GM19043 (cell line): ENCODE measurements at regions not wholly inside any gene's neighbourhood (a gene's known extent, or its start where the extent isn't known, plus 50 kb on each side); places are given as distances from the start of the nearest gene placed in this dataset.

ENCODE experiments used
- ATAC-seq: cut with Tn5 transposase; IDR thresholded peaks from one replicate; pipeline ENCODE4 v1.9.1; 2021; ENCODE audit warnings: low read depth; ENCODE audit not compliant: unreplicated experiment

DNA sequence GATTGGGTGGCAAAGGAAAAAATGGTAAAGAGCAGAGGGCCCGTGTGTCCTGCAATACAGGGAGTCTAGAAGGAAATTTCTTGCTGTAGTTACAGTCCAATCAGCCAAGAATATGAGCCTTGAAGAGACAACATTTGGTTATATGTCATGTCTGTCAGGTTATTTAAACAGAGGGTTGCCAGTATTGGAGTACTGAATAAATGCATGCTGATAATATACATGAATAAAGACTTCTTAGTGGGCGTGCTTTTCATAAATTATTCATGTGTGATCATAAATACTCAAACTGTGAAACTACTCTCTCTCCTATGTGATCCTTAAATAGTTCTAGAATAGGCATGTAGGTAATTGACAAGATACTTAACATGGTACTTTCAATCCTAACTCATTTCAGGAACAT is 249.0 kb downstream of the CRPPA start:
- no peak for ATAC-seq

DNA sequence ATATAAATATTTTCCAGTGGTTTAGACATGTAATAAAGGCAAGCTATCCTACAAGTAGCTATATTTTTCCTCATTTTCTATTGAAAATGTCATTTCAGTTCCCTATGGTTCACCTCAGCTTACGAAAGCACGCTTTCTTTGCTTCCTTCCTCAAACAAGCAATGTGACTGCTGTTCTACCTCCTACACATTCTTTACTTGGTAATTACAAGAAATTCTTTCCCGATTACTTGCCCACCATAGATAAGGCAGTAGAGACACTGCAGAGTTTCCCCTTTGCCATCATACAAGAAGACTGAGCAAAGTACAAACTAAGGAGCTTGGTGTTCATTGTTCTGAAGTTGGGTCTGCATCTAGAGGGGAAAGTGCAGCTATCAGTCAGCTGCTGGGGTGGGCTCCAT is 249.4 kb downstream of the CRPPA start:
- ATAC-seq = no peak

DNA sequence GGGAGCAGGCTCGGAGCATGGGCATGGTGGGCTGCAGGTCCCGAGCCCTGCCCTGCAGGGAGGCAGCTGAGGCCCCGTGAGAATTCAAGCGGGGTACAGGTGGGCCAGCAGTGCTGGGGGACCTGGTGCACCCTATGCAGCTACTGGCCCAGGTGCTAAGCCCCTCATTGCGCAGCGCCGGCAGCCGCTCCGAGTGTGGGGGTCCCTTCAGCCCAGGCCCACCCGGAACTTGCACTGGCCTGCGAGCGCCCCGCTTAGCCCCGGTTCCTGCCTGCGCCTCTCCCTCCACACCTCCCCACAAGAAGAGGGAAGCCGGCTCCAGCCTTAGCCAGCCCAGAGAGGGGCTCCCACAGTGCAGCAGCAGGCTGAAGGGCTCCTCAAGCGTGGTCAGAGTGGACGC is 250.7 kb downstream of the CRPPA start:
- ATAC-seq = no peak

DNA sequence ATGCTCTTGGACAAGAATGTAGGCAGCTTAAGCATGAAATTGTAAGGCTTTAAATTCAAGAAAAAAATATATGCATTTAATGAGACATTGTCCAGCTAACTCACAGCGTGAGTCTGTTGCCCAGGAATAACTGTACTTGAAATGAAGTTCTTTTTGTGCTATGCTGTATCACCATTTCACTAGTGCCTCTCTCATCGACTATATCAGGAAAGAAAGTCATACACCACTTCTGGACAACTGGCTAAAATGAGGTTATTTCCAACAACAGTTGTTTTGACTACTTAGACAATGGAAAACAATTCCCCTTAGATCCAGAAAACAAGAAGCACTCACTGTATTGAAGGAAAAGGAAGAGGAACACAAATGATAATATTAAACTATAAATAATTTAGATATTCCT is 251.8 kb downstream of the CRPPA start:
- no peak for ATAC-seq

DNA sequence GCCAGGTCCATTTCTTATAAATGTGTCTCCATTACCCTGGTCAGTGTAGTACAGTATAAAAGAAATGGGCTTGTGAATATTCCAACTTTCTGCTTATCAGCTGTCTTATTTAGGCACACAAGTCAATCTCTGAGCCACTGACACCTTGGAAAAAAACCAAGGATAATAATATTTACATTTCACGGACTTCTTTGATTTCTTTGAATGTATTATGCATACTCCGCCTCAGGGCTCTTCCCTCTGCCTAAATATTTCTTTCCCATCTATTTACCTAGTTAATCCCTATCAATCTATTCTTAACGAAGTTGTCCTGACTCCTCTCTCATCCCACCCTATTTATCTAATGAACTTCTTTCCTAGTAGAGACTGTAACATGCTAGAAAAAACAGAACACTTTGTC is 253.8 kb downstream of the CRPPA start:
- ATAC-seq = no peak

DNA sequence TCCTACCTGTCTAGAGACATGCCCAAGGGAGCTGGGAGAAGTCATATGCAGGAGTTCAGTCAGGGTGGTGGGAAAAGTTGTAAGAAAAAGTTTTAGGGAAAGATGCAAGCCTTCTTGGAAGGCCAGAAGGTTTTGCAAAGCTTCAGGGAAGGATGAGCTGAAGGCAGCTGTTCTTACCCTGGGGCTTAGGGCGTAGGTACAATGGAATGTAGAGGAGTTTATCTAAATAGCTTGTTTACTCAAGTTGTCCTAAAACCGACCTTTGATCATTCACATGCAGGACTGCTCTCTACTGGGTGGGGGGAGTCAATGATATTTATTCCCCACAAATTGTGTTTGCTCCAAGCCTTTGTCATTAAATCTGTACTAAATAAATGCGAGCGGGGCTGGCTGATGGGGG is 277.0 kb downstream of the CRPPA start:
- no peak for ATAC-seq

DNA sequence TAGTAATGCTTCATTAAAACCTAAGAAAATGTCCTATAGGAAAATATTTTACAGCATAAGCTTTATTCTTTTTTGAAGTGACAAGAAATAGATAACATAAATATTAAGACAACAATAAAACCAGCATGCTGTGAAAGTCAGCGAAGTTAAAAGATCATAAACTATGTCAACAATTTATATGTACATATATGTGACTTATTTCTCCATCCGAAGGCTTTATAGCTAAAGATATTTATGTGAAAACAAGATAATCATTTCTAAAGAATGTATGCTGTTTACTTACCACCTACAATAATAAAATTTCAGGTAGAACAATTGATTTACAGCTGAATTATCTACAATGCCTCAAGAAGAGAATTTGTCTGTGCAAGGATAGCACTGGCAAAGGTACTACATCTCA is 283.4 kb downstream of the CRPPA start:
- ATAC-seq = no peak

DNA sequence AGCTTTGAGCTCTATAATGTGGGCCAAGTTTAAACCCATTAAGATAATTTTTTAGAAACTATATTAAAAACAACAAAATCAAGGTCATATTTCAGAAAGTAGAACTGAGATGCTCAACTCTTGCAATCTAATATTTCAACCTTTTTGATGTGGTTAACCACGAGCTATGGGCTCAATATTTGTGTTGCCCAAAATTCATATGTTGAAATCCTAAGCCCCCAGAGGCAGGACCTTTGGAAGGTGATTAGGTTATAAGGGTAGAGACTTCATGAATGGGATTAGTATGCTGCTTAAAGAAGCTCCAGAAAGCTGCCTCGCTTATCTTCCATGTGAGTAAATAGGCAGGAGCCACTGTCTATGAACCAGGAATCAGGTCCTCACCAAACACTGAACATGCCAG is 284.4 kb downstream of the CRPPA start:
- ATAC-seq = no peak

DNA sequence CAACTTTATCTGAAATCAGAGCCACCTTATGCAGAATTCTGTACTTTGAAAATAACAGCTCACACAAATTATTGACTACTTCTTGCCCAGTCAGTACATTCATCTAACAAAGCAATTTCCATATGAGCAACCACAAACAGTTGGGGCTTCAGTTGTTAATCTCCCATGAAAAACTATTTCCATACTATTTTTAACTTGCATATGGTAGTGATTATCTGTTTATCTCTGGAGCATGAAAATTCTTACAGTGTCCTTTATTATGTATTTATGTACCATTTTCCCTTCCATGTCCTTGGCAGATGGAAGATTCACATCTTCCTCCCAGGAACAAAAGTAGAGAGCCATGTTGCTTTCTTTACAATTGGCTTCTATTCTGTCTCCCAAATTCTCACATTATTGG is 285.7 kb downstream of the CRPPA start:
- no peak for ATAC-seq

DNA sequence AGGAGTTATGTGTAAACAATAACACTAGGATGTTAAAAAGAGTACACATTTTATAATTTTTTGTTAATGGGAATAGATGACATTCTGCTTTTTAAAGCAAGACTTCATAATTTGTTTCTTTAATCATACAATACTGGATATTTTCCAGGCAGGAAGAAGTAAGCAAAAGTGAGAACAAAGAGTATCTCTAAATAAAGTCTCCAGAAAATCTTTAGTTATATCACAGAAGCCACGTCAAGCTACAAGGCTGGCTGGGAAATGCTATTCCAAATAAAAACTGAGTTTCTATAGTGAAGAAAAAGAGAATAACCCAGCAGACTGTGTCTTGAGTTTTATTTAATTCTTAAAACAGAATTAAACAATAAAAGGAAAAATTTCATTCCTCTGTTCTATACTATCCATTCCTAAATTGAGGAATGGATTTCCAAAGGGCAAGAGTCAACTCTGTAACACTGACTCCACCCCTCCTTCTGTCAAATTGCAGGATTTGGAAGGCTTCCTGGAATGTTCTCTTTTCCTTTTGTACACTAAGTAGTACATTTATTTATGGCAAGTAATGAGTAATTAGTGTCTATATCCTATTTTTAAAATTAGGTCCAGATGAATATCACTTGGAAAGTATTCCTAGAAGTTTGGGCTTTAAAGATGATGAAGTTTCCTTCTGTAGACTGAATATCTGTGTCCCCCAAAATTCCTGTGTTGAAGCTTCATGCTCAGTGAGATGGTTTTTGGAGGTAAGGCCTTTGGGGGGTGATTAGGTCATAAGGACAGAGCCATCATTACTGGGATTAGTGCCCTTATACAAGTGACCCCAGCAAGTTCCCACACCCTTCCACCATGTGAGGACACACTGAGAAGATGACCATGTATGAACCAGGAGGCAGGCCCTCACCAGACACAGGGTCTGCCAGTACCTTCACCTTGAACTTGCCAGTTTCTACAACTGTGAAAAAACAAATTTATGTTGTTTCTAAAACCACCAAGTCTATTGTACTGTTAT is 290.9 kb downstream of the CRPPA start:
- no peak for ATAC-seq

DNA sequence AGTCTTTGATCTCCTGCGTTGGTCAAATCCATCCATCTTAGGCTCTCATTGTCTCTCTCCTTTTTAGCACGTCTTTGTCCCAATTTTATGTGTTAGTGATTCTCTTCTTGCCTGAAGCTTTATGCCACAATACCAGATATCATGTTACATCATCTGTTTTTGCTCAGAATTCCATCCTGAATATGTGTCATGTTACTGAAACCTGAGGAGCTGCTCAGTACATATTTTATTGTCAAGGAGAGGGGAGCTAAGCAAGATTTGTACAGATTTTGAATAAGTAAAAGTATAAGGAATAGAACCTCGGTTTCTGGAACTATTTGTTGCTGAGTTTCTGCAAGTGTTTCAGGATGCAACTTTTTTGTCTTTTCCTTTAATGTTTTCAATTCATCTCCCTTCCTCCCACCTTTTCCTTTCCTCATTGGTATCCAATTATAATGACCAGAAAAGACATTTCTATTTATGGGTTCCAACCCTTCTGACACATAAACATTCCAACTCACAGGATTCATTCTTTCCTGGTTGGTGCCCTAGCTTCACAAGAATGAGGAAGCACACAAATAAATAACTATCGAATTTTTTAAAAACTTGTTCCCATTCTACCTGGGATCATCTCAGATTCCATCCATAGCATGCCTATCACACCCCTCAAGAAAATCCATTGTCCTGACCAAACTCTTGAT is 291.8 kb downstream of the CRPPA start:
- ATAC-seq = no peak

DNA sequence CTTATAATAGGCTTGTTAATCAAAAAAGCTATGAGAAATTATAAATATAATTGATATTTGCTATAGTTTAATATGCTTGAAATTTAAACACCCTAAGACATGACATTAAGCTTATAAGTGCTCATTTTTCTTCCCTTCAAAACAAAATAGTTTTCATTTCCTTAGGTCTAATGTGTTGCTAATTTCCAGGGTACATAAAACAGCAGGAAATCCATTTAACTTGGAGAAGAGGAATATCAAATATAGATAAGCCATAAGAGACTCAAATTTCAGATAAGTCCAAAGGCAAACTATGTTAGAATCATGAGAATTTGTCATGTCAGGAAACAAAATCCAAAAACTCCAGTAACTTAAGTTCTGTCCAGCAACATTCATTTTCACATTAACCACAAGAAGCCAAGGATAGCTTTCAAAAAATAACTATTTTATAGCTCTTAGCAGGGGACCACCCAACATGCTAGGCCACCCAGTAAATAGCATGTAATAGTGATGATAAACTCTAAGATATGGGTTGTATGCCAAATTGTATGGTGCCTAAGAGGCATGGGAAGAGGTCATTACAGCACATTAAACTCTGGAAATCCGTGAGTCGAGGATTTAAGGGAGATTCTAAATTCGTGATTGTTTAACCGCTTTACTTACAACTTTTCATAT is 298.1 kb downstream of the CRPPA start:
- no peak for ATAC-seq

DNA sequence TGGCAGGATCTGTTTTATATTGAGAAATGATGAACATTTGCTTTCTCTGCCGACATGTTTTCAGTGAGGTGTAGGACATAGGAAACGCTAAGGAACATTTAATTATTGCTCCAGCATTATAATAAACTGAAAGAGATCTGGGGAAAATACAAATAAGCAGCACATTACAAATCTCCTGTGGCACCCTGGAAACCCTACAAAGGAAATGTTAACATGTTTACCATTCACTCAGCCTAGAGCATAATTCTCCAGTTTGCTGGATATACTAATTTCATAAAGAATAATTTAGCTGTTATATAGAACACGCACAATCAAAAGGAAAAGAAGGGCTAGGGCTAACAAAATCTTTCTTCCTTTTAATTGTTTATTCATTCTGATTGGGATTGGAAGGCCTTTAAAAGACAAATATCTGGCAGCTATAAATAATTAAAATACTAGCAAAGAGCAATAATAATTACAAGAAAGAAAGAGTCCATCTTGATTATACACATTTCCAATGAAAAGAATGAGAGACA is 299.4 kb downstream of the CRPPA start:
- no peak for ATAC-seq

DNA sequence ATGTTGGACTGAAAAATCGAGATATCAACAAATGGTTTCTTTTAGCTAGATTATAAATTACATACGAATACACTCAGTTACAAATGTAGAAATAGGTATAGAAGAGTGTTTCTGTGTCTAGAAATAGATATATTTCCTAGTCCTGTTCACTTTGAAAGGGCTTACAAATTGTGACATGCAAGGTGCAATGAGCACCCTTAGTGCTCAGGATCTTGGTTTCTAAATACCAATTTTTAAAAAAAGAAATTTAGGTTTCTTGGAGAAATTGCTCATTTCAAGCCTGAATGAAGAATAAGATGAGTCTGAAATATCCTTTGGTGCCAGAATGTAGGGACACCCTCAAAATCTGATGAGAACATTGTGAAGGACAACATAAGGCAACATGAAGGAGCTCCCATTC is 306.0 kb downstream of the CRPPA start:
- ATAC-seq = no peak

DNA sequence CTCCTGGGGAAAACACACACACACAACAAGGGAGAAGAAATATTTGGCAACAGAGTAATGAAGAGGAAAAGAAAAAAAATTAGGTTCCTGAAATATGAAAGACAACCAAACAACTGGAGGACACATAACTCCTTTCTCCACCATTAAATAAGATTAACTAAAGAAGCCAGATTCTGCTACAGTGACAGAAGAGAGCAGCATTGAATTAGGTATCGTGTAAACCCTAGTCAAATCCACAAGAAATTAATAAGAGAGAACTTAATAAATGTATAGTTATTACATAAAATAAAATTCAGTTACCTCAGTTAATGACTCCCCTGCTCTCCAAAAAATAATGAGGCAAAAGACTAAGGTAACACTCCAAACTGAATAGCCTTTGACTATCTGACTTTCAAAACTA is 306.7 kb downstream of the CRPPA start:
- ATAC-seq = no peak

DNA sequence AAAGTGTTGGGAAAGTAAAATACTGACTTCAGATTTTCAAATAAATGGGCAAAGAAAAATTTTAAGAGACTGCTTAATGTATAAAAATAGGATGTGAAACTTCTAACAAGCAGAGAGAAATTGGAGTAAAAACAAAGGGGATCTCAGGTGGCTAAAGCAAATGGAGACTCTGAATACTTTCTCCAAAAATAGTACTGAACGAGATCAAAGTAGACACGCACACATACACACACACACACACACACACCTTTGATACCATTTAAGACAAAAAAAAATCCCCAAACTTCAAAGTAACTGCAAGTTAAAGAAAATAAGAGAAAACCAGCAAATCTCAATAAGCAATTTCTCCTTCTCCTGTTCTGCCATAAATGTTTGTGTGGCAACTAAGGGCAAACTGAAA is 307.3 kb downstream of the CRPPA start:
- no peak for ATAC-seq

DNA sequence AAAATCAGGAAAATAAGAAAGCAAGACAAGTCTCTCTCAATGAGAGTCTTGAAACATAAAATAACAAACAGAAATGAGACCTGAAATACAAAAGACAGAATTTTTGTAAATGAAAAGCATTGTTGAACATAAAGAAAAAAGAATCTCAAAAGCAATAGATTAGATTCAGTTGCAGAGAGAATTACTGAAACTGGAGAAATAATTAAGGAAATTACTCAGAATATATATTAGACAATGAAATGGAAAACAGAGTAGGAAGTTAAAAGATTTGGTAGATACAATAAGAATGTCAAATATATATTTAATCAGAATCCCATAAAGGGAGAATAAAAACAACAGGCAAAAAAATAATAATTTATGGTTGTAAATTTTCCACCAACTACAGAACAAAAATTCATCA is 308.3 kb downstream of the CRPPA start:
- ATAC-seq = no peak

DNA sequence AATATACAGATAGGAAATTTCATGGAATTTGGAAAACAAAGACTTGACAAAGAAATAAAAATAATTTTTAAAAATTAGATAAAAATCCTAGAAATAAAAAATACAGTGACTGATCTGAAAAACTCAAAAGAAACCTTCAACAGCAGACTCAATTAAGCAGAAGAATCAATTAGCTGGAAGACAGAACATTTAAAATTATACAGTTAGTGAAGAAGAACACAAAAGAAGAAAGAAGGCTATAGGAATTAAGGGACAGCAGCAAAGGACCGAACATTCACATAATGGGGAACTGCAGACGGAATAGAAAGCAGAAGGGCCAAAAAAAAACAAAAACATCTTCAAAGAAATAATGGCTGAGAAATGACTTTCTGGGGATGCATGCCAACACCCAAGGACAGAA is 314.5 kb downstream of the CRPPA start:
- ATAC-seq = no peak

DNA sequence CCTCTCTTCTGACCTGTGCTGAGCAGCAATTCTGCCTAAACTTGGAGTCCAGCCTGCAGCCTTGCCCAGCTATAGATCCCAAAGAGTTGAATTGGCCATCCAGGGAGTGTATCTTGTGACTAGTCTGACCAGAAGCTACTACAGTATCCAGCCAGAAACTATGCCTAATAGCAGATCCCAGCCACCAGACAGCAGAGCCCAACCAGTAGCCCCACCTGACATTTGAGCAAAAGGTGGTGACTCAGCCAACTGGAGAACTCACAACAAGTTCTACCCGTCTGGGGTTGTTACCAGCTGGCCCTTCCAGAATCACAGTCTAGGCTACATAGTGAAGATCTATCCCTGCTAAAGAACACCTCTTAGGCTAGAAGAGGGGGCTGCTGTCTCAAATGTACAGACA is 315.0 kb downstream of the CRPPA start:
- no peak for ATAC-seq

DNA sequence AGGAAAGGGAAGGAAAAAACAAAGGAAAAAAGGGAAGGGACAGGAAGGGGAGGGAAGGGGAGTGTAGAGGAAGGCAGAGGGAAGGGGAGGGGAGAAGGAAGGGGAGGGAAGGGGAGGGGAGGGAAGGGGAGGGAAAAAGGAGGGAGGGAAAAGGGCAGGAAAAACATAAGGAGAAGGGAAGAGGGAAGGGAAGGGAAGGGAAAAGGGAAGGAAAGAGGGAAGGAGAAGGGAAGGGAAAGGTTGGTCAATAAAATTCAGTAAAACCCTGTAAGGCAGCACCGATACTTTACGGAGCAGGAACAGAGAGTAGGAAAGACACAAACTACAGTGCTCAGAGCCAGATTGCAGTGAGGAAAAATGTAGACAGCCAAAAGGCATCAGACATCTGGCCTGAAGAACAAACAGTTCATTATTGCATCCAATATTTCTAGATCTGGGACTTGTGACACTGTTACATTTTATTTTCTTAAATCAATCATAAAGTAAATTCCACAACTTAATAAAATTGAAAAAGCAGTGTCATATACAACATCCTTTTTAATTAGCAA is 322.0 kb downstream of the CRPPA start:
- ATAC-seq = no peak

DNA sequence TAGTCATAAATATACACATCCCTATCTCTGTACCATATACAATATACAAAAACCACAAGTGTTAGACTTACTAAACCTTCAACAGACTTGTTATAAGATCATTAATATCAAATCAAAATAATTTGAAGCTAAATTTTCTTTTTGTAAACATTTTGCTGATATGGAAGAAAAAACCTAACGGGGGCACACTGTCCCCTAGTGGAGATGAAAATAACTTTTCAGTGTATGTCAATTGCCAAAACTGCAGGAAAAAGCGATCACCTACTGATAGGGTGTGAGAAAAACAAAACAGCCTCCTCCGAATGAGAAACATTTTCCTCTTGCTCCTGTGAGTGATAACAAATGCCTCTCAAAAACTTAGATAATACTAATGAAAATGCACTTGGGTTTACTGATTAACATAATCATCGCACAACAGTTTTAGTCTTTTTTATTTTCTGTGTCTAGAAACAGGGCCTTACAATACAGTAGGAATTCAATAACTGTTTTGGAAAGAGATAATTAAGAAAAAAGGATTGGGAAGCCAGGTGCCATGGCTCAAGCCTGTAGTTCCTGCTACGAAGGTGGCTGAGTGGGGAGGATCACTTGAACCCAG is 322.7 kb downstream of the CRPPA start:
- no peak for ATAC-seq
